Subcutaneous abdominal adipose tissue (tissue), 5 donors: ENCODE measurements at regions not wholly inside any gene's neighbourhood (a gene's known extent, or its start where the extent isn't known, plus 50 kb on each side); places are given as distances from the start of the nearest gene placed in this dataset.

Experiments
- H3K27ac ChIP-seq: one replicate; pipeline ENCODE4 v1.7.0; 2013; ENCODE audit warnings: low read depth, mild to moderate bottlenecking, inconsistent platforms, low read length, moderate library complexity
- H3K27me3 ChIP-seq, 5 donors: one replicate each; pipeline ENCODE4 v1.7.0; 2013; ENCODE audit warnings: low read length in 5 of 5, inconsistent platforms in 1 of 5; ENCODE audit not compliant: control insufficient read depth in 5 of 5, insufficient read depth in 4 of 5
- H3K36me3 ChIP-seq, 5 donors: one replicate each; pipeline ENCODE4 v1.7.0; 2013; ENCODE audit warnings: low read length in 5 of 5; ENCODE audit not compliant: control insufficient read depth in 5 of 5, insufficient read depth in 5 of 5
- H3K4me1 ChIP-seq, 5 donors: one replicate each; pipeline ENCODE4 v1.7.0; 2013; ENCODE audit warnings: low read length in 5 of 5, mild to moderate bottlenecking in 3 of 5, moderate library complexity in 1 of 5; ENCODE audit not compliant: control insufficient read depth in 5 of 5, insufficient read depth in 5 of 5
- H3K4me3 ChIP-seq, 5 donors: one replicate each; pipeline ENCODE4 v1.7.0; 2013; ENCODE audit warnings: low read length in 5 of 5, low read depth in 1 of 5
- H3K9ac ChIP-seq, 5 donors: one replicate each; pipeline ENCODE4 v1.7.0; 2013; ENCODE audit warnings: low read length in 5 of 5, mild to moderate bottlenecking in 4 of 5, moderate library complexity in 3 of 5
- H3K9me3 ChIP-seq, 5 donors: one replicate each; pipeline ENCODE4 v1.7.0; 2013; ENCODE audit warnings: low read length in 5 of 5; ENCODE audit not compliant: control insufficient read depth in 5 of 5
- donor health status: healthy.
- donor health status: healthy.
- donor health status: healthy.
- donor health status: healthy.
- donor health status: healthy.

- no peaks in the 10 kb centered on the region for H3K9me3 ChIP-seq
- no peak overlapping the region for H3K4me3 ChIP-seq
- no peaks in the 10 kb centered on the region for H3K36me3 ChIP-seq
- H3K27ac ChIP-seq = no peak overlapping the region
- H3K9ac ChIP-seq = no peak overlapping the region
- peaks cover 0 to 3% (median 0%) of the 10 kb centered on the region in 5 donors for H3K27me3 ChIP-seq
- H3K4me1 ChIP-seq = peaks cover 0 to 22% (median 3%) of the 10 kb centered on the region in 5 donors
Observed at GRCh38 chrX:124216396-124217115, 115.9 kb upstream of the TEX13D start.

- H3K9ac ChIP-seq = no peak overlapping the region
- H3K4me1 ChIP-seq = peaks cover 0 to 22% (median 3%) of the 10 kb centered on the region in 5 donors
- no peak overlapping the region for H3K27ac ChIP-seq
- peaks cover 0 to 3% (median 0%) of the 10 kb centered on the region in 5 donors for H3K27me3 ChIP-seq
- no peak overlapping the region for H3K4me3 ChIP-seq
- no peaks in the 10 kb centered on the region for H3K36me3 ChIP-seq
- H3K9me3 ChIP-seq = no peaks in the 10 kb centered on the region
Observed at GRCh38 chrX:124217304-124218251, 114.9 kb upstream of the TEX13D start.

- no peak overlapping the region for H3K9ac ChIP-seq
- H3K4me1 ChIP-seq = peaks cover 0 to 8% (median 3%) of the 10 kb centered on the region in 5 donors
- H3K4me3 ChIP-seq = no peak overlapping the region
- H3K9me3 ChIP-seq = no peaks in the 10 kb centered on the region
- H3K36me3 ChIP-seq = no peaks in the 10 kb centered on the region
- no peak overlapping the region for H3K27ac ChIP-seq
- peaks cover 0 to 4% (median 0%) of the 10 kb centered on the region in 5 donors for H3K27me3 ChIP-seq
Observed at GRCh38 chrX:124223524-124223923, 108.9 kb upstream of the TEX13D start.

GRCh38 chrX:124224528-124224927 is 107.9 kb upstream of the TEX13D start:
- no peak overlapping the region for H3K4me3 ChIP-seq
- H3K36me3 ChIP-seq = no peaks in the 10 kb centered on the region
- no peaks in the 10 kb centered on the region for H3K4me1 ChIP-seq
- H3K27ac ChIP-seq = no peak overlapping the region
- no peaks in the 10 kb centered on the region for H3K9me3 ChIP-seq
- H3K27me3 ChIP-seq = peaks cover 0 to 5% (median 0%) of the 10 kb centered on the region in 5 donors
- H3K9ac ChIP-seq = no peak overlapping the region

GRCh38 chrX:124226129-124226528 is 106.3 kb upstream of the TEX13D start:
- Histone ChIP-seq H3K27ac (no peak overlapping the region), H3K9me3 (no peaks in the 10 kb centered on the region), H3K4me3 (no peak overlapping the region), H3K36me3 (no peaks in the 10 kb centered on the region), H3K4me1 (no peaks in the 10 kb centered on the region), H3K27me3 (peaks cover 0 to 6% (median 0%) of the 10 kb centered on the region in 5 donors), H3K9ac (no peak overlapping the region)

GRCh38 chrX:124228849-124229248 is 103.6 kb upstream of the TEX13D start:
- Histone ChIP-seq H3K27me3 (peaks cover 0 to 5% (median 2%) of the 10 kb centered on the region in 5 donors), H3K27ac (no peak overlapping the region), H3K9ac (no peak overlapping the region), H3K4me1 (no peaks in the 10 kb centered on the region), H3K9me3 (no peaks in the 10 kb centered on the region), H3K36me3 (no peaks in the 10 kb centered on the region), H3K4me3 (no peak overlapping the region)

GRCh38 chrX:124229374-124229773 is 103.1 kb upstream of the TEX13D start:
- Histone ChIP-seq H3K27me3 (peaks cover 0 to 5% (median 2%) of the 10 kb centered on the region in 5 donors), H3K27ac (no peak overlapping the region), H3K9me3 (no peaks in the 10 kb centered on the region), H3K36me3 (no peaks in the 10 kb centered on the region), H3K9ac (no peak overlapping the region), H3K4me1 (no peaks in the 10 kb centered on the region), H3K4me3 (no peak overlapping the region)

GRCh38 chrX:124230655-124231450 is 101.6 kb upstream of the TEX13D start:
- no peaks in the 10 kb centered on the region for H3K4me1 ChIP-seq
- peaks cover 0 to 5% (median 0%) of the 10 kb centered on the region in 5 donors for H3K27me3 ChIP-seq
- H3K4me3 ChIP-seq = no peak overlapping the region
- no peaks in the 10 kb centered on the region for H3K9me3 ChIP-seq
- no peak overlapping the region for H3K27ac ChIP-seq
- H3K9ac ChIP-seq = no peak overlapping the region
- H3K36me3 ChIP-seq = no peaks in the 10 kb centered on the region

- Histone ChIP-seq H3K4me1 (no peaks in the 10 kb centered on the region), H3K27ac (no peak overlapping the region), H3K9me3 (no peaks in the 10 kb centered on the region), H3K9ac (no peak overlapping the region), H3K27me3 (peaks cover 0 to 5% (median 0%) of the 10 kb centered on the region in 5 donors), H3K36me3 (no peaks in the 10 kb centered on the region), H3K4me3 (no peak overlapping the region)
Observed at GRCh38 chrX:124231451-124231759, 101.1 kb upstream of the TEX13D start.
